Fibroblast of pulmonary artery (primary cell): ENCODE measurements at regions not wholly inside any gene's neighbourhood (a gene's known extent, or its start where the extent isn't known, plus 50 kb on each side); places are given as distances from the start of the nearest gene placed in this dataset.

Experiments
- DNase-seq: peaks from one replicate; pipeline ENCODE4 v3.0.0-alpha.2; 2010; ENCODE audit warnings: low read depth
- H3K4me3 ChIP-seq: replicated peaks from 2 replicates; pipeline ENCODE4 v1.5.1; 2011; ENCODE audit warnings: low read depth, mild to moderate bottlenecking, control low read depth, low read length, moderate library complexity
- CTCF ChIP-seq: IDR thresholded peaks from 2 replicates; pipeline ENCODE4 v1.5.1; 2011; ENCODE audit warnings: mild to moderate bottlenecking, control low read depth, low read length, inconsistent platforms; ENCODE audit errors: missing control alignments

GRCh38 chr7:21070571-21071090 is 283.9 kb upstream of the SP8 start:
- DNase-seq = no peak
- TF ChIP-seq CTCF = no peak
- H3K4me3 ChIP-seq = no peak overlapping the region

- no peak for TF ChIP-seq CTCF
- no peak overlapping the region for H3K4me3 ChIP-seq
These were observed 285.1 kb upstream of the SP8 start for GRCh38 chr7:21071561-21072501.

GRCh38 chr7:21076054-21076453 is 289.4 kb upstream of the SP8 start:
- TF ChIP-seq CTCF = no peak
- DNase-seq = no peak
- no peak overlapping the region for H3K4me3 ChIP-seq

More at GRCh38 chr7:21071561-21072501, 285.1 kb upstream of the SP8 start:
- DNase-seq = no peak

GRCh38 chr7:21076574-21076973 is 289.9 kb upstream of the SP8 start:
- TF ChIP-seq CTCF = no peak
- no peak for DNase-seq

GRCh38 chr7:21077602-21078001 is 290.9 kb upstream of the SP8 start:
- DNase-seq = no peak
- H3K4me3 ChIP-seq = no peak overlapping the region
- no peak for TF ChIP-seq CTCF

More at GRCh38 chr7:21076574-21076973, 289.9 kb upstream of the SP8 start:
- H3K4me3 ChIP-seq = no peak overlapping the region

GRCh38 chr7:21084286-21084685 is 297.6 kb upstream of the SP8 start:
- no peak overlapping the region for H3K4me3 ChIP-seq
- TF ChIP-seq CTCF = no peak
- DNase-seq = no peak
